A172 (cell line): ENCODE measurements at regions not wholly inside any gene's neighbourhood (a gene's known extent, or its start where the extent isn't known, plus 50 kb on each side); places are given as distances from the start of the nearest gene placed in this dataset.
A peak's percentile ranks its signal among the peaks of the same experiment; 100 is the strongest.
"Not testable (repeated sequence)": the region's sequence is repeated elsewhere in the genome, so short reads cannot be mapped to it uniquely, and the experiment has no call there.

Source experiments
- DNase-seq: peaks from one replicate; pipeline ENCODE4 v3.0.0-alpha.2; 2015; ENCODE audit warnings: low spot score

DNA sequence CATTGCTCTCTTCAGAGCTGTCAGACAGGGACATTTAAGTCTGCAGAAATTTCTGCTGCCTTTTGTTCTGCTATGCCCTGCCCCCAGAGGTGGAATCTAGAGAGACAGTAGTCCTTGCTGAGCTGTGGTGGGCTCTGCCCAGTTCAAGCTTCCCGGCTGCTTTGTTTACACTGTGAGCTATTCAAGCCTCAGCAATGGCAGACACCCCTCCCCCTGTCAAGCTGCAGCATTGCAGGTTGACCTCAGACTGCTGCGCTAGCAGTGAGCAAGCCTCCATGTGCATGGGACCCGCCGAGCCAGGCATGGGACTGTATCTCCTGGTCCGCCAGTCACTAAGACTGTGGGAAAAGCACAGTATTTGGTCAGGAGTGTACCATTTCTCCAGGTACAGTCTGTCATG lies 53.6 kb upstream of the MAPK10 start:
- not testable (repeated sequence) for DNase-seq

DNA sequence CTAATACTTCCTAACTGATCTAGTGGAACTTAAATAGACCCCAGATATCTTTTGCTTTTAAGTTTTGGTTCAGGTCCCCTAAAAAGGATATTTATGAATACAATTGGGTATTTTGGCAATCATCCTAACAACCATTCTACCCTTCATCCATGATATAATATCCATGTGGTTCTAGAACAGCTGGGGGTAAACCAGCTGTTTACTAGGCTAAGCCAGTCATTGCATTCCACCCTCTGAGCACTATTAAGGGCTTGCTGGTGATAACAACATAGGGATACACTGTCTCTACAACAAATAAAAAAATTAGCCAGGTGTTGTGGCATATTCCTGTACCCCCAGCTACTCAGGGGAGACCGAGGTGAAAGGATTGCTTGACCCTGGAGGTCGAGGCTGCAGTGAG lies 54.8 kb upstream of the MAPK10 start:
- DNase-seq, result no peak

DNA sequence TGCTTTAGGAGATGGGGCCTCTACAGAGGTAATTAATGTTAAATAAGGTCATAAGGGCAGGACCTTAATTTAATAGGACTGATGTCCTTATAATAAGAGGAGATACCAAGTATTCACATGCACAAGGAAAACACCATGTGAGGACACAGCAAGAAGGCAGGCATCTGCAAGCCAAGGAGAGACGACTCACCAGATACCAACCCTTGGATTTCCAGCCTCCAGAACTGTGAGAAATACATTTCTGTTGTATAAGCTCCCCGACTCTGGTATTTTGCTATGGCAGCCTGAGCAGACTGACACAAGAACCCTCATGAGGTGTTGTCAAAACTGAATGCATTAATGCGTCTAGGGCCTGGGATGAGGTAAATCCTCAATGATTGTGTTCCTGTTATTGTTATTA lies 56.2 kb upstream of the MAPK10 start:
- DNase-seq, result no peak

DNA sequence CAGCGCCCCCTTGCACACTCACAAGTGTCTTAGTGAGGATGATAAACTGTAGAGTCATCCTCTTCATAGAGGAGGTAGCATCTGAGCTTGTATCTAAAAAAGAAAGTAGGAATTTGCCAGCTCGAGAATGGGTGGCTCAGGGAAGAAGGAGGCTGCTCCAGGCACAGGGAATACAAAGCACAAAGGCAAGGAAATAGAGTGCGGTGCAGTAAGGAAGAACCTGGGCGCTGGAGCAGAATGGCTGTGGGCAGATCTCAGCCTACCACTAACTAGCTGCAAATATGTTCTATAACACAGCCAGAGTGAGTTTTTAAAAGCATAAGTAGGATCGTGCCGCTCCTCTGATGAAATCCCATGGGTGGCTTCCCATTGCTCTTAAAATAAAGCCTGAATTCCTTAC lies 61.6 kb upstream of the MAPK10 start:
- no peak for DNase-seq

- DNase-seq, result no peak
Measured at GRCh38 chr4:86431543-86432116, 71.8 kb upstream of the MAPK10 start.

- DNase-seq, result no peak
Measured at GRCh38 chr4:86432559-86433134, 72.8 kb upstream of the MAPK10 start.

- DNase-seq, result no peak
Measured at GRCh38 chr4:86439293-86439692, 79.4 kb upstream of the MAPK10 start.

- DNase-seq, result no peak
Measured at GRCh38 chr4:86441175-86441936, 81.5 kb upstream of the MAPK10 start.

GRCh38 chr4:86442881-86443280 lies 83.0 kb upstream of the MAPK10 start:
- no peak for DNase-seq

- no peak for DNase-seq
Measured at GRCh38 chr4:86443495-86443894, 83.6 kb upstream of the MAPK10 start.

- no peak for DNase-seq
Measured at GRCh38 chr4:86446996-86447395, 87.1 kb upstream of the MAPK10 start.

- no peak for DNase-seq
Measured at GRCh38 chr4:86448871-86449270, 89.0 kb upstream of the MAPK10 start.

DNA sequence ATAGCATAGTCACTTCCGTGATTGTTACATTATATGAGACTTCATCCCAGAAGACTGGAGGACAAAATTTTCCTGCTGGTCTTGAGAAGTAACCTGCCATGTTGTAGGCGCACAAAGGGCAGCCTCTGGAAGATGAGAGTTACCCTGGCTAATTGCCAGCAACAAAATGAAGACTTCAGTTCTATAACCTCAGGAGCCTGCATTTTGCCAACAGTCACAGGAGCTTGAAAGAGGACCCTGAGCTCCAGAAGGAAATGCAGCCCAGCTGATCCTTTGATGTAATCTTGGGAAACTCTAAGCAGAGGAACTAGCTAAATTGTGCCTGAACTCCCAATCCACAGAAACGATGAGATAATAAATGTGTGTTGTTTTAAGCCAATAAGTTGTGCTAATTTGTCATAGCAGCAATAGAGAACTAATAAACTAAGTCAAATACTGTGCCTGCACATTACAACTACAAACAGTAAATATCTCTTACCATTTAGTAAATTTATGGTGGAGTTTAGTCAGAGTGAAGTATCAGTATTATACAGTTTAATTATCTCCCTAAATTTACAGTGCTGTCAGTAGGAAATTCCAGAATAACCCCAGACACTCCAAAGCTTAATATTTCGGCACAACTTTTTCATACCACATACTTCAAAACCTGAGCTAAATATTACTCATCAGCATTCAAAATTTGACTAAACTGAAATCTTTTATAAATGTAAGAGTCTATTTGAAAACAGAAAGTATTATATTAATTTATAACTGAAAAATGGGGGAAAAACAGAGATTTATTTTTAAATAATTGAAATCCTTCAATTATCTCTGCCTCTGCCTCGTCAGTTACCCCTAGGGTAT lies 90.1 kb upstream of the MAPK10 start:
- DNase-seq, result no peak

GRCh38 chr4:86450861-86451260 lies 91.0 kb upstream of the MAPK10 start:
- no peak for DNase-seq

- DNase-seq, result peak; percentile 2
Measured at GRCh38 chr4:86451560-86452330, 91.9 kb upstream of the MAPK10 start.

GRCh38 chr4:86452422-86452891 lies 92.6 kb upstream of the MAPK10 start:
- no peak for DNase-seq

GRCh38 chr4:86452924-86453531 lies 93.2 kb upstream of the MAPK10 start:
- no peak for DNase-seq

- DNase-seq, result not testable (repeated sequence)
Measured at GRCh38 chr4:86453611-86454072, 93.8 kb upstream of the MAPK10 start.

DNA sequence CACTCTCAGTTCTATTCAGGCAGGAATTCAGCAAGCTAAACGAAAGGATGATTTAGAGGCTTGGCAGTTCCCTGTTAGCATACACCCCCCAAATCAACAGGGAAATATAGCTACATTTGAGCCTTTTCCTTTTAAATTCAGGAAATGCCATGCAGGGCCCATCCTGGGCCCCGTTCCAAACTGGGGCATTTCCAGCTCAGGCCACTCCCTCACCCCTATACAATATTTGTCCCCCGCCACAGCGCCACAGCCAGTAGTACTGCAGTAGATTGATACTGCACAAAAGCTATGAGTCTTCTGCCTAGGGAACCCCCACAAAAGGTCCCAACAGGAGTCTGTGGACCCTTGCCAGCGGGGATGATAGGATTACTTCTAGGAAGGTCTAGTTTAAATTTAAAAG lies 102.0 kb upstream of the MAPK10 start:
- no peak for DNase-seq

- no peak for DNase-seq
Measured at GRCh38 chr4:86472377-86473019, 112.6 kb upstream of the MAPK10 start.
